Liver (tissue), 8 donors: ENCODE measurements at regions not wholly inside any gene's neighbourhood (a gene's known extent, or its start where the extent isn't known, plus 50 kb on each side); places are given as distances from the start of the nearest gene placed in this dataset.
A peak's percentile ranks its signal among the peaks of the same experiment; 100 is the strongest.

Experiments
- DNase-seq: peaks from one replicate; pipeline ENCODE4 v3.0.0-alpha.2; 2017; ENCODE audit warnings: low spot score
- H3K27ac ChIP-seq, 2 donors: one replicate each; pipeline ENCODE4 v1.7.0; 2013; ENCODE audit warnings: inconsistent platforms in 2 of 2, low read length in 2 of 2, control low read depth in 1 of 2, low read depth in 1 of 2, mild to moderate bottlenecking in 1 of 2
- H3K27me3 ChIP-seq, 4 donors: one replicate each; pipeline versions ENCODE4 v1.6.1 to v1.7.0; 2013; ENCODE audit warnings: low read length in 3 of 4, inconsistent platforms in 1 of 4, mild to moderate bottlenecking in 1 of 4, moderate library complexity in 1 of 4; ENCODE audit not compliant: control insufficient read depth in 4 of 4, insufficient read depth in 4 of 4
- H3K36me3 ChIP-seq, 4 donors: one replicate each; pipeline versions ENCODE4 v1.6.1 to v1.7.0; 2013; ENCODE audit warnings: low read length in 3 of 4, mild to moderate bottlenecking in 3 of 4, low read depth in 1 of 4, moderate library complexity in 1 of 4; ENCODE audit not compliant: control insufficient read depth in 4 of 4, insufficient read depth in 3 of 4
- H3K4me1 ChIP-seq, 4 donors: one replicate each; pipeline versions ENCODE4 v1.6.1 to v1.7.0; 2013; ENCODE audit warnings: low read length in 3 of 4, mild to moderate bottlenecking in 3 of 4, moderate library complexity in 1 of 4; ENCODE audit not compliant: control insufficient read depth in 4 of 4, insufficient read depth in 4 of 4
- H3K4me3 ChIP-seq, 3 donors: one replicate each; pipeline versions ENCODE4 v1.6.1 to v1.7.0; 2013; ENCODE audit warnings: low read length in 3 of 3, control low read depth in 1 of 3, low read depth in 1 of 3, mild to moderate bottlenecking in 1 of 3
- H3K9ac ChIP-seq, 2 donors: one replicate each; pipeline ENCODE4 v1.7.0; 2013; ENCODE audit warnings: low read length in 2 of 2, mild to moderate bottlenecking in 2 of 2, moderate library complexity in 2 of 2, control low read depth in 1 of 2, low read depth in 1 of 2
- H3K9me3 ChIP-seq, 4 donors: one replicate each; pipeline versions ENCODE4 v1.6.1 to v1.7.0; 2013; ENCODE audit warnings: low read length in 3 of 4; ENCODE audit not compliant: control insufficient read depth in 4 of 4
- EGR1 ChIP-seq, 2 donors: IDR thresholded peaks; 2 replicates each; pipeline ENCODE4 v1.6.1; 2016 to 2018; ENCODE audit warnings: antibody characterized with exemption in 2 of 2, low read depth in 2 of 2
- FOXA1 ChIP-seq: IDR thresholded peaks from 2 replicates; pipeline ENCODE4 v1.6.1; 2016; ENCODE audit warnings: antibody characterized with exemption
- FOXA2 ChIP-seq: IDR thresholded peaks from 2 replicates; pipeline ENCODE4 v1.6.1; 2016; ENCODE audit warnings: antibody characterized with exemption
- GABPA ChIP-seq, 2 donors: IDR thresholded peaks in 1 of 2; conservative IDR thresholded peaks in 1 of 2; 2 replicates each; pipeline ENCODE4 v1.6.1; 2016; ENCODE audit warnings: antibody characterized with exemption in 2 of 2, mild to moderate bottlenecking in 1 of 2, moderate library complexity in 1 of 2
- HNF4A ChIP-seq, 2 donors: conservative IDR thresholded peaks; 2 replicates each; pipeline ENCODE4 v1.6.1; 2016; ENCODE audit warnings: antibody characterized with exemption in 2 of 2, mild to moderate bottlenecking in 2 of 2
- HNF4G ChIP-seq: IDR thresholded peaks from 2 replicates; pipeline ENCODE4 v1.6.1; 2016; ENCODE audit warnings: antibody characterized with exemption
- JUND ChIP-seq, 2 donors: IDR thresholded peaks; 2 replicates each; pipeline ENCODE4 v1.6.1; 2016; ENCODE audit warnings: antibody characterized with exemption in 2 of 2
- NR2F2 ChIP-seq: IDR thresholded peaks from 2 replicates; pipeline ENCODE4 v1.6.1; 2016; ENCODE audit warnings: antibody characterized with exemption
- RAD21 ChIP-seq, 2 donors: IDR thresholded peaks; 2 replicates each; pipeline ENCODE4 v1.6.1; 2016; ENCODE audit warnings: antibody characterized with exemption in 2 of 2, mild to moderate bottlenecking in 2 of 2
- RXRA ChIP-seq, 2 donors: IDR thresholded peaks; 2 replicates each; pipeline ENCODE4 v1.6.1; 2017 to 2018; ENCODE audit warnings: antibody characterized with exemption in 2 of 2, mild to moderate bottlenecking in 1 of 2
- SP1 ChIP-seq: IDR thresholded peaks from 2 replicates; pipeline ENCODE4 v1.6.1; 2018; ENCODE audit warnings: antibody characterized with exemption, mild to moderate bottlenecking
- TAF1 ChIP-seq: conservative IDR thresholded peaks from 2 replicates; pipeline ENCODE4 v1.6.1; 2016; ENCODE audit warnings: antibody characterized with exemption, mild to moderate bottlenecking
- YY1 ChIP-seq: IDR thresholded peaks from 2 replicates; pipeline ENCODE4 v1.6.1; 2016; ENCODE audit warnings: antibody characterized with exemption, mild to moderate bottlenecking
- WGBS: extraction: QIAGEN DNeasy Blood & Tissue Kit; methylation state at CpG from one replicate; pipeline ENCODE4 v1.1.7; 2013; 5-methylcytosine and 5-hydroxymethylcytosine counted together
- TF ChIP-seq, protein P1 (sequence below): fragments of 150-350 bp; IDR thresholded peaks from 2 replicates; pipeline ENCODE4 v1.5.1; 2017; ENCODE audit warnings: improper control_type of control experiment, low read depth, low read length; ENCODE audit not compliant: missing input control
- TF ChIP-seq, protein P2 (sequence below): IDR thresholded peaks from 2 replicates; pipeline ENCODE4 v1.6.1; 2016; ENCODE audit warnings: antibody characterized with exemption
- TF ChIP-seq, protein P3 (sequence below): IDR thresholded peaks from 2 replicates; pipeline ENCODE4 v1.6.1; 2016; ENCODE audit warnings: antibody characterized with exemption
- TF ChIP-seq, protein P4 (sequence below): IDR thresholded peaks from 2 replicates; pipeline ENCODE4 v1.6.1; 2016; ENCODE audit warnings: antibody characterized with exemption, mild to moderate bottlenecking
- TF ChIP-seq, protein P5 (sequence below): IDR thresholded peaks from 2 replicates; pipeline ENCODE4 v1.6.1; 2016; ENCODE audit warnings: antibody characterized with exemption
- donor health status: healthy.
- donor health status: healthy.
- donor health status: healthy.
- donor health status: healthy.
- donor health status: healthy.

DNA sequence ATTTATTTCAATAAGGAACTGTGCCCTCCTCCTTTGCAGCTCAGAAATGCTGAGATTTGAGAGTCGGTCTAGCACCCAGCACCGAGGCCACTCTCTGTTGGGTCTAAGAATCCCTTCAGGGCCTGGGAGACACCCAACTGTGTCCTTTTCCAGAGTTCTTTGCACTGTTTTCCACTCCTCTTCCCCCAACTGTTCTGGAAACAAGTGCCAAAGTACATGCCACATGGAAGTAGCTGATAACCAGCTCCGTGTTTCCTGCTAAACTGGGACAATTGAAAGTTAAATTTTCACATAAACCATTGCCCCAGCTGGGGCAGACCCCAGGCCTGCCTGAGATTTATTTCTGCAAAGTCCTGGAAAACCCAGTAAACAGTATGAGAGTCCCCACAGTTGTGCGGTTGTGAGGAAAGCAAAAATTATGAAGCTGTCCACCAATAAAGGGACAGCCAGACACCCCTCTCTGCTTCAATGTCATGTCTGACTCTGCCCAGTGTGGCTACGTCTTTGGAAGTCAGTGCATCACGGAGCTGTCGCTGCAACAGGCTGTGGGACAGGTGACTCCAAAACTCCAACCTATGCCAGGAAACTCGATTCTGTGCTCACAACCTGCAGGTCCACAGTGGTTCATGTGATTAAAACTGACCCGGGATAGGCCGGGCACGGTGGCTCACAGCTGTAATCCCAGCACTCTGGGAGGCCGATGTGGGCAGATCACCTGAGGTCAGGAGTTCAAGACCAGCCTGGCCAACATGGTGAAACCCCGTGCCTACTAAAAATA, 178.0 kb upstream of the AFDN start:
- WGBS, result 44% methylated on average over 13 of the region's 13 CpGs
- no peak for DNase-seq
- no peaks in the 10 kb centered on the region for H3K36me3 ChIP-seq
- H3K9ac ChIP-seq, result peak overlapping the region in 1 of 2 donors; percentile 16
- peak overlapping the region; percentile 63 to 64 for H3K27ac ChIP-seq
- TF ChIP-seq, protein P1, sequence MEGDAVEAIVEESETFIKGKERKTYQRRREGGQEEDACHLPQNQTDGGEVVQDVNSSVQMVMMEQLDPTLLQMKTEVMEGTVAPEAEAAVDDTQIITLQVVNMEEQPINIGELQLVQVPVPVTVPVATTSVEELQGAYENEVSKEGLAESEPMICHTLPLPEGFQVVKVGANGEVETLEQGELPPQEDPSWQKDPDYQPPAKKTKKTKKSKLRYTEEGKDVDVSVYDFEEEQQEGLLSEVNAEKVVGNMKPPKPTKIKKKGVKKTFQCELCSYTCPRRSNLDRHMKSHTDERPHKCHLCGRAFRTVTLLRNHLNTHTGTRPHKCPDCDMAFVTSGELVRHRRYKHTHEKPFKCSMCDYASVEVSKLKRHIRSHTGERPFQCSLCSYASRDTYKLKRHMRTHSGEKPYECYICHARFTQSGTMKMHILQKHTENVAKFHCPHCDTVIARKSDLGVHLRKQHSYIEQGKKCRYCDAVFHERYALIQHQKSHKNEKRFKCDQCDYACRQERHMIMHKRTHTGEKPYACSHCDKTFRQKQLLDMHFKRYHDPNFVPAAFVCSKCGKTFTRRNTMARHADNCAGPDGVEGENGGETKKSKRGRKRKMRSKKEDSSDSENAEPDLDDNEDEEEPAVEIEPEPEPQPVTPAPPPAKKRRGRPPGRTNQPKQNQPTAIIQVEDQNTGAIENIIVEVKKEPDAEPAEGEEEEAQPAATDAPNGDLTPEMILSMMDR, result no peak
- TF ChIP-seq EGR1 (IDR thresholded peaks at IDR 0.05; ENCODE audit: low read depth in 2 of 2), result peak; percentile 61 to 77
- TF ChIP-seq JUND (IDR thresholded peaks at IDR 0.05), result peak in 1 of 2 donors; percentile 28
- TF ChIP-seq SP1, result peak; percentile 90
- peak; percentile 86 to 87 for TF ChIP-seq HNF4A (conservative IDR thresholded peaks at IDR 0.05)
- TF ChIP-seq HNF4G, result peak; percentile 40
- TF ChIP-seq GABPA (IDR thresholded peaks at IDR 0.05 in 1 of 2, conservative IDR thresholded peaks at IDR 0.05 in 1 of 2), result no peak
- TF ChIP-seq YY1, result no peak
- TF ChIP-seq, protein P2, sequence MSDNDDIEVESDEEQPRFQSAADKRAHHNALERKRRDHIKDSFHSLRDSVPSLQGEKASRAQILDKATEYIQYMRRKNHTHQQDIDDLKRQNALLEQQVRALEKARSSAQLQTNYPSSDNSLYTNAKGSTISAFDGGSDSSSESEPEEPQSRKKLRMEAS, result peak; percentile 92
- peak; percentile 11 for TF ChIP-seq NR2F2
- TF ChIP-seq, protein P3, sequence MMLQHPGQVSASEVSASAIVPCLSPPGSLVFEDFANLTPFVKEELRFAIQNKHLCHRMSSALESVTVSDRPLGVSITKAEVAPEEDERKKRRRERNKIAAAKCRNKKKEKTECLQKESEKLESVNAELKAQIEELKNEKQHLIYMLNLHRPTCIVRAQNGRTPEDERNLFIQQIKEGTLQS, result no peak
- no peak for TF ChIP-seq TAF1
- TF ChIP-seq, protein P4, sequence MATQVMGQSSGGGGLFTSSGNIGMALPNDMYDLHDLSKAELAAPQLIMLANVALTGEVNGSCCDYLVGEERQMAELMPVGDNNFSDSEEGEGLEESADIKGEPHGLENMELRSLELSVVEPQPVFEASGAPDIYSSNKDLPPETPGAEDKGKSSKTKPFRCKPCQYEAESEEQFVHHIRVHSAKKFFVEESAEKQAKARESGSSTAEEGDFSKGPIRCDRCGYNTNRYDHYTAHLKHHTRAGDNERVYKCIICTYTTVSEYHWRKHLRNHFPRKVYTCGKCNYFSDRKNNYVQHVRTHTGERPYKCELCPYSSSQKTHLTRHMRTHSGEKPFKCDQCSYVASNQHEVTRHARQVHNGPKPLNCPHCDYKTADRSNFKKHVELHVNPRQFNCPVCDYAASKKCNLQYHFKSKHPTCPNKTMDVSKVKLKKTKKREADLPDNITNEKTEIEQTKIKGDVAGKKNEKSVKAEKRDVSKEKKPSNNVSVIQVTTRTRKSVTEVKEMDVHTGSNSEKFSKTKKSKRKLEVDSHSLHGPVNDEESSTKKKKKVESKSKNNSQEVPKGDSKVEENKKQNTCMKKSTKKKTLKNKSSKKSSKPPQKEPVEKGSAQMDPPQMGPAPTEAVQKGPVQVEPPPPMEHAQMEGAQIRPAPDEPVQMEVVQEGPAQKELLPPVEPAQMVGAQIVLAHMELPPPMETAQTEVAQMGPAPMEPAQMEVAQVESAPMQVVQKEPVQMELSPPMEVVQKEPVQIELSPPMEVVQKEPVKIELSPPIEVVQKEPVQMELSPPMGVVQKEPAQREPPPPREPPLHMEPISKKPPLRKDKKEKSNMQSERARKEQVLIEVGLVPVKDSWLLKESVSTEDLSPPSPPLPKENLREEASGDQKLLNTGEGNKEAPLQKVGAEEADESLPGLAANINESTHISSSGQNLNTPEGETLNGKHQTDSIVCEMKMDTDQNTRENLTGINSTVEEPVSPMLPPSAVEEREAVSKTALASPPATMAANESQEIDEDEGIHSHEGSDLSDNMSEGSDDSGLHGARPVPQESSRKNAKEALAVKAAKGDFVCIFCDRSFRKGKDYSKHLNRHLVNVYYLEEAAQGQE, result peak; percentile 44
- TF ChIP-seq, protein P5, sequence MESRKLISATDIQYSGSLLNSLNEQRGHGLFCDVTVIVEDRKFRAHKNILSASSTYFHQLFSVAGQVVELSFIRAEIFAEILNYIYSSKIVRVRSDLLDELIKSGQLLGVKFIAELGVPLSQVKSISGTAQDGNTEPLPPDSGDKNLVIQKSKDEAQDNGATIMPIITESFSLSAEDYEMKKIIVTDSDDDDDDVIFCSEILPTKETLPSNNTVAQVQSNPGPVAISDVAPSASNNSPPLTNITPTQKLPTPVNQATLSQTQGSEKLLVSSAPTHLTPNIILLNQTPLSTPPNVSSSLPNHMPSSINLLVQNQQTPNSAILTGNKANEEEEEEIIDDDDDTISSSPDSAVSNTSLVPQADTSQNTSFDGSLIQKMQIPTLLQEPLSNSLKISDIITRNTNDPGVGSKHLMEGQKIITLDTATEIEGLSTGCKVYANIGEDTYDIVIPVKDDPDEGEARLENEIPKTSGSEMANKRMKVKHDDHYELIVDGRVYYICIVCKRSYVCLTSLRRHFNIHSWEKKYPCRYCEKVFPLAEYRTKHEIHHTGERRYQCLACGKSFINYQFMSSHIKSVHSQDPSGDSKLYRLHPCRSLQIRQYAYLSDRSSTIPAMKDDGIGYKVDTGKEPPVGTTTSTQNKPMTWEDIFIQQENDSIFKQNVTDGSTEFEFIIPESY, result no peak
- no peak for TF ChIP-seq FOXA2
- peak in 1 of 2 donors; percentile 57 for TF ChIP-seq RAD21 (IDR thresholded peaks at IDR 0.05)
- no peak for TF ChIP-seq FOXA1
- peak; percentile 65 to 73 for TF ChIP-seq RXRA (IDR thresholded peaks at IDR 0.05)
- no peaks in the 10 kb centered on the region for H3K27me3 ChIP-seq
- no peaks in the 10 kb centered on the region for H3K9me3 ChIP-seq
- H3K4me1 ChIP-seq, result peaks cover 10 to 18% (median 14%) of the 10 kb centered on the region in 4 donors
- no peak overlapping the region for H3K4me3 ChIP-seq
